ENCODE measurements at regions not wholly inside any gene's neighbourhood (a gene's known extent, or its start where the extent isn't known, plus 50 kb on each side); places are given as distances from the start of the nearest gene placed in this dataset.
A peak's percentile ranks its signal among the peaks of the same experiment; 100 is the strongest.

- TF ChIP-seq CTCF (IDR thresholded peaks at IDR 0.05; ENCODE audit: insufficient read depth, low read length, poor library complexity, severe bottlenecking): no peak
These were observed 147.7 kb downstream of the SMAD6 start for GRCh38 chr15:66849746-66850077.

GRCh38 chr15:66850078-66850991 is 148.3 kb downstream of the SMAD6 start:
- Histone ChIP-seq H3K4me3 (replicated peaks; ENCODE audit: low read depth, low read length) (no peak overlapping the region), H3K27me3 (replicated peaks; ENCODE audit: control insufficient read depth, insufficient read depth, low read length) (peaks cover 2% of the 10 kb centered on the region; the same call in 1 of the 2 replicates), H3K36me3 (ENCODE audit: control insufficient read depth, insufficient read depth, low read length) (no peaks in the 10 kb centered on the region)
- no peak for DNase-seq (ENCODE audit: extremely low read depth, insufficient read length)
- no peak for TF ChIP-seq CTCF (IDR thresholded peaks at IDR 0.05; ENCODE audit: insufficient read depth, low read length, poor library complexity, severe bottlenecking)

More at GRCh38 chr15:66849746-66850077, 147.7 kb downstream of the SMAD6 start:
- no peaks in the 10 kb centered on the region for H3K36me3 ChIP-seq (ENCODE audit: control insufficient read depth, insufficient read depth, low read length)
- peaks cover 3% of the 10 kb centered on the region; the same call in 1 of the 2 replicates for H3K27me3 ChIP-seq (replicated peaks; ENCODE audit: control insufficient read depth, insufficient read depth, low read length)
- no peak overlapping the region for H3K4me3 ChIP-seq (replicated peaks; ENCODE audit: low read depth, low read length)
- no peak for DNase-seq (ENCODE audit: extremely low read depth, insufficient read length)

GRCh38 chr15:66850996-66851310 is 148.9 kb downstream of the SMAD6 start:
- Histone ChIP-seq H3K27me3 (replicated peaks; ENCODE audit: control insufficient read depth, insufficient read depth, low read length) (peaks cover 2% of the 10 kb centered on the region; the same call in 1 of the 2 replicates), H3K4me3 (replicated peaks; ENCODE audit: low read depth, low read length) (no peak overlapping the region), H3K36me3 (ENCODE audit: control insufficient read depth, insufficient read depth, low read length) (no peaks in the 10 kb centered on the region)
- TF ChIP-seq CTCF (IDR thresholded peaks at IDR 0.05; ENCODE audit: insufficient read depth, low read length, poor library complexity, severe bottlenecking): no peak
- no peak for DNase-seq (ENCODE audit: extremely low read depth, insufficient read length)

- H3K4me3 ChIP-seq (replicated peaks; ENCODE audit: low read depth, low read length): no peak overlapping the region
- H3K36me3 ChIP-seq (ENCODE audit: control insufficient read depth, insufficient read depth, low read length): no peaks in the 10 kb centered on the region
- peaks cover 2% of the 10 kb centered on the region; the same call in 1 of the 2 replicates for H3K27me3 ChIP-seq (replicated peaks; ENCODE audit: control insufficient read depth, insufficient read depth, low read length)
- peak; percentile 69 for DNase-seq (ENCODE audit: extremely low read depth, insufficient read length)
- peak; percentile 99 for TF ChIP-seq CTCF (IDR thresholded peaks at IDR 0.05; ENCODE audit: insufficient read depth, low read length, poor library complexity, severe bottlenecking)
These were observed 149.5 kb downstream of the SMAD6 start for GRCh38 chr15:66851311-66852063.

- no peaks in the 10 kb centered on the region for H3K36me3 ChIP-seq (ENCODE audit: control insufficient read depth, insufficient read depth, low read length)
- no peak for TF ChIP-seq CTCF (IDR thresholded peaks at IDR 0.05; ENCODE audit: insufficient read depth, low read length, poor library complexity, severe bottlenecking)
- no peak for DNase-seq (ENCODE audit: extremely low read depth, insufficient read length)
- peaks cover 2% of the 10 kb centered on the region; the same call in 1 of the 2 replicates for H3K27me3 ChIP-seq (replicated peaks; ENCODE audit: control insufficient read depth, insufficient read depth, low read length)
- no peak overlapping the region for H3K4me3 ChIP-seq (replicated peaks; ENCODE audit: low read depth, low read length)
These were observed 150.2 kb downstream of the SMAD6 start for GRCh38 chr15:66852064-66852905.
